GM13976 (cell line): ENCODE measurements at regions not wholly inside any gene's neighbourhood (a gene's known extent, or its start where the extent isn't known, plus 50 kb on each side); places are given as distances from the start of the nearest gene placed in this dataset.

ENCODE experiments used
- DNase-seq: peaks from one replicate; pipeline ENCODE4 v3.0.0; 2012; ENCODE audit warnings: low spot score
- CTCF ChIP-seq: IDR thresholded peaks from 2 replicates; pipeline ENCODE4 v1.5.1; 2012; ENCODE audit warnings: borderline replicate concordance, mild to moderate bottlenecking; ENCODE audit not compliant: insufficient read depth; ENCODE audit errors: extremely low read depth, missing control alignments, control extremely low read depth
- in situ Hi-C: fragments of 300-500 bp; cut with MboI; formaldehyde crosslinking; loops from one replicate; pipeline ENCODE4 v1.12.0; 2022; ENCODE audit warnings: low sequenced_read_pairs, mixed read lengths, inconsistent platforms; ENCODE audit not compliant: unreplicated experiment

- in situ Hi-C loops: no loop called here
- no peak for DNase-seq
- no peak for TF ChIP-seq CTCF
Measured at GRCh38 chr20:60840971-60841370, 411.1 kb upstream of the CDH4 start.

- TF ChIP-seq CTCF: no peak
- in situ Hi-C loops: no loop called here
- DNase-seq: no peak
Measured at GRCh38 chr20:60845146-60845545, 406.9 kb upstream of the CDH4 start.

- in situ Hi-C loops: no loop called here
- no peak for DNase-seq
- TF ChIP-seq CTCF: no peak
Measured at GRCh38 chr20:60851826-60852704, 400.0 kb upstream of the CDH4 start.

- TF ChIP-seq CTCF: no peak
- in situ Hi-C loops: no loop called here
- no peak for DNase-seq
Measured at GRCh38 chr20:60857708-60858107, 394.4 kb upstream of the CDH4 start.

- no peak for TF ChIP-seq CTCF
- no peak for DNase-seq
- in situ Hi-C loops: no loop called here
Measured at GRCh38 chr20:60862601-60863000, 389.5 kb upstream of the CDH4 start.

- TF ChIP-seq CTCF: no peak
- no peak for DNase-seq
- in situ Hi-C loops: no loop called here
Measured at GRCh38 chr20:60863548-60863947, 388.5 kb upstream of the CDH4 start.
